Neuron (in vitro differentiated cells): ENCODE measurements at regions not wholly inside any gene's neighbourhood (a gene's known extent, or its start where the extent isn't known, plus 50 kb on each side); places are given as distances from the start of the nearest gene placed in this dataset.

Experiments
- H2AFZ ChIP-seq: one replicate; pipeline ENCODE4 v1.6.1; 2013; ENCODE audit warnings: low read depth, mild to moderate bottlenecking, inconsistent platforms, low read length, moderate library complexity
- H3K27me3 ChIP-seq: one replicate; pipeline ENCODE4 v1.6.1; 2013; ENCODE audit warnings: low read length; ENCODE audit not compliant: insufficient read depth
- H3K36me3 ChIP-seq: one replicate; pipeline ENCODE4 v1.6.1; 2013; ENCODE audit warnings: low read length; ENCODE audit not compliant: insufficient read depth
- H3K4me1 ChIP-seq: one replicate; pipeline ENCODE4 v1.6.1; 2013; ENCODE audit warnings: low read length; ENCODE audit not compliant: insufficient read depth
- H3K4me3 ChIP-seq: 2 replicates; pipeline ENCODE4 v1.5.1; 2013; ENCODE audit warnings: mild to moderate bottlenecking, low read length, moderate library complexity
- H3K9me3 ChIP-seq: one replicate; pipeline ENCODE4 v1.6.1; 2013; ENCODE audit warnings: low read length

DNA sequence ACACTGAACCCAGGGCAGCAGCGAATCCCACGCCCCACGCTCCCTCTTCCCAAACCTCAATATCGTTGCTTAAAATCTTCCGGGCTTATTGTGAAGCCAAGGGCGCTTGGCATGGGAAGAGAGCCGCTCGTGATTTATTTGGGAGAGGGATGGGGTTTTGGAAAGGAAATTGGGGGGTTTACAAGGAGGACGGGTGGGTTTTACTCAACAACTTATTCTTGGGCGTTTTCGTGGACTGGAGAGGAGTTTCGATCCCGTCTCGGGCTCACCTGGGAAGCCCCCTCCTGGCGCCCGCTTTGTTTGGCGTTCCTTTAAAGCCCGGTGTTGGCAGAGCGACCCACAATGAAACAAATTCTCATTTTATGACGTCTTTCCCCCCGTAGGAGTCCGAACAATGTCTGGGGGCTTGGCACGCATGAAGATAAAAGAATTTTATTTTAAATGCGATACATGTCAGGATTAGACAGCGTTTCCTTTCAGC is 135.3 kb downstream of the INSIG2 start:
- Histone ChIP-seq H3K9me3 (no peaks in the 10 kb centered on the region), H3K27me3 (peaks cover 60% of the 10 kb centered on the region), H2AFZ (peak overlapping the region; percentile 79), H3K4me1 (peaks cover 31% of the 10 kb centered on the region), H3K36me3 (no peaks in the 10 kb centered on the region), H3K4me3 (peak overlapping the region; percentile 37)

DNA sequence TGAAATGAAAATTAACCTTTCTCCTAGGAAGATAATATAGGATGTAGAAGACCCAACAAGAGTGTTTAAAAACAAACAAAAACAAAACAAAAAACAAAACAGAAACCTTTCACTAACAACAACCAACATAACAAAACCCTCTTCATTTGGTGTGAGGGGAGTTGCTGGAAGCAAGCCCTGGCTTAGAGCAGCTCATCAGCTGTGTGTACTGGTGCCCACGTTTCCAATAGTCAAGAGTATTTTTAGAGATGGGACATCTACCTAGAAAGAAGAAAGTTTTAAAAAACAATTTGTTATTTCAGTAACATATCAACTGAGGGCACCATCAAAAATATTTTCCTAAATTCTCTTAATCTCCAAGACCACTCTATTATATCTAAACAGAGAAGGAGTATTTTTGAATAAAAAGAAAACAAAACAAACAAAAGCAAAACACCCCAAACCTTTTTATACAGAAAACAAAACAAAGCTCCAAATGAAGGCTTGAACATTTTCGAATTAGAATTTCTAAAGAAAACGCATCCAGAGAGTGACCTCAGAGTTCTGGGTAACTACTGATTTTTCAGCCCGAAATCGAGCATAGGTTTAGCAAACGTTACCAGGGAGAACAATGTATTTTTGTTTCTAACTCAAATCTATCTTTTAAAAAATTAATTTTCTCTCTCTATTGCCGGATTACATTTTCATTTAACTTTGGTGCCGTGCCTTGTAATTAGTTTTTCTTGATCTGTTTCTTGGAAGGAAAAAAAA is 134.6 kb downstream of the INSIG2 start:
- H3K36me3 ChIP-seq: no peaks in the 10 kb centered on the region
- H3K27me3 ChIP-seq: peaks cover 55% of the 10 kb centered on the region
- H3K4me1 ChIP-seq: peaks cover 31% of the 10 kb centered on the region
- no peak overlapping the region for H3K4me3 ChIP-seq
- H3K9me3 ChIP-seq: no peaks in the 10 kb centered on the region
- H2AFZ ChIP-seq: peak overlapping the region; percentile 79

DNA sequence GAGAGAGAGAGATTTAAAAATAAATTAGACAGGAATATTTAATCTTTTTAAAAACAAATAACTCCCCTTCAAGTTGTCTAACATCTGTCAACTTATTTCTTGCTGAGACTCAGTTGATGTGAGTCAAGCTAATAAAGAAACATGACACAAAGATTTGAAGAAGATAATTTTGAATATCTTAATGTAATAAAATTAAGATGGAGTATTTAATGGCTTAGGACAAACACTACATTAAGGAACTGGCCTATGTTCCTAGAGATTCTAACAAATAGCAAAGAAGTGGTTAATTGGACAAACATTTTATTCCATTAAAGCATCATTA is 134.0 kb downstream of the INSIG2 start:
- Histone ChIP-seq H3K36me3 (no peaks in the 10 kb centered on the region), H2AFZ (no peak overlapping the region), H3K4me1 (peaks cover 31% of the 10 kb centered on the region), H3K4me3 (no peak overlapping the region), H3K9me3 (no peaks in the 10 kb centered on the region), H3K27me3 (peaks cover 53% of the 10 kb centered on the region)

DNA sequence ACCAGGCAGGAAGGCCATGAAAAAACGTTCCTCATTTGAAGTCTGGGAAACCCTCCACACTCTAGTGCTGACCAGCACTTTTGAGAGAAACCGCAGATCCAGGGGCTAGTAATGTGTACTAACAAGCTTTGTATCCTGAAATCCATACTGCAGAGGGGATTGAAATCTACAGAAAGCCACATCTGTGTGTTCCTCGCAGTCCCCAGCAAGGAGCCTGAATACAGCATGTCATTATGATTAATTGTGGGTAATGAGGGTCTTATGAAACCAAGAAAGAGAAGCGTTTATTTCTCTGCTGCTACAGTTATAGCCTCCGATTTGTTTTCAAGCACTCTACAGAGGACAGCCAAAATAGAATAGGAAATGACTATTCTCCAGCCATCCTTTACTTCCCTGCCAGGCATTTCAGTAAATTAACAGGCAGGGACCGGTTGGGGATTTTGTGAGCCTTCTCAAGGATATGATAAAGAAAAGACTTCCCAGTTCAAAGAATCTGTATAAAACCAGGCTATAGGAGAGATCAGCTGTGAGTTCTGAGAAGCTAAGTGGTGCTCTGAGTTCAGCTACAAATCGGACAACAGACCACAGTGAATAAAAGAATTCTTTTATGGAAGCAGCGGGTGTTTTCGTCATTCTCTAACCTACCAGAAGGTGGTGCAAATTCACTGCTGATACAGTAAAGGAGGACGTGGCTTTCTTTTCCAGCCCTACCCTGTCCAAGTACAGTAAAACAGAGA is 133.4 kb downstream of the INSIG2 start:
- Histone ChIP-seq H3K27me3 (peaks cover 49% of the 10 kb centered on the region), H2AFZ (no peak overlapping the region), H3K9me3 (no peaks in the 10 kb centered on the region), H3K36me3 (no peaks in the 10 kb centered on the region), H3K4me3 (no peak overlapping the region), H3K4me1 (peaks cover 31% of the 10 kb centered on the region)

DNA sequence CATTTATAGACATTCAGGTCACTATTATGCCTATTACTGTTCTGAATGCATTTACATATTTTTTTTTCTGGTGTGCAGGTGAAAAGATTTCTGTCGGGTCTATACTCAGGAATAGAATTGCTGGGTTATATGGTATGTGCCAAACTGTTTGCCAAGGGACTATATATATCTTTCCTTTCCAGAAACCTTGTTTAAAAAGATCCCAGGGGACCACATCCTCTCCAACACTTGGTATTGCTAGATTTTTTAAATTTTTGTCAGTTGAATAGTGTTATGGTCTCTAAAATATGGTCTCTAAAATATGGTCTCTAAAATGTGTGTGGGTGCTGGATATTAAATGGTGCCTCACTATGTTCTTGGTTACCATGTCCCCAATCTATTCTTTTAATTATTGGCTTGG is 131.3 kb downstream of the INSIG2 start:
- H3K4me3 ChIP-seq: no peak overlapping the region
- H2AFZ ChIP-seq: no peak overlapping the region
- H3K9me3 ChIP-seq: no peaks in the 10 kb centered on the region
- no peaks in the 10 kb centered on the region for H3K36me3 ChIP-seq
- peaks cover 38% of the 10 kb centered on the region for H3K27me3 ChIP-seq
- peaks cover 16% of the 10 kb centered on the region for H3K4me1 ChIP-seq

DNA sequence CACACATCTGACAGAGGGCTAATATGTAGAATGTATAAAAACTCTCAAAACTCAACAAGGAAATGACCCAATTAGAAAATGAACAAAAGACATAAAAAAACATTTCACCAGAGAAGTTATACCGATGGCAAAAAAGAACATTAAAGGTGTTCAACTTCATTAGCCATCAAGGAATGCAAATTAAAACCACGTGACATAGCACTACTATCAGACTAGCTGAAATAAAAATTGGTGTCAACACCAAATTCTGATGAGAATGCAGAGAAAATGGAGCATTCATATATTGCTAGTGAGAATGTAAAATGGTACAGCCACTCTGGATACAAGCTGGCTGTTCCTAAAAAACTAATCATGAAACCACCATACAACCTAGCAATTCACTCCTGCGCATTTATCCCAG is 128.0 kb downstream of the INSIG2 start:
- no peaks in the 10 kb centered on the region for H3K4me1 ChIP-seq
- no peaks in the 10 kb centered on the region for H3K36me3 ChIP-seq
- peaks cover 17% of the 10 kb centered on the region for H3K27me3 ChIP-seq
- no peak overlapping the region for H2AFZ ChIP-seq
- H3K4me3 ChIP-seq: no peak overlapping the region
- H3K9me3 ChIP-seq: no peaks in the 10 kb centered on the region

DNA sequence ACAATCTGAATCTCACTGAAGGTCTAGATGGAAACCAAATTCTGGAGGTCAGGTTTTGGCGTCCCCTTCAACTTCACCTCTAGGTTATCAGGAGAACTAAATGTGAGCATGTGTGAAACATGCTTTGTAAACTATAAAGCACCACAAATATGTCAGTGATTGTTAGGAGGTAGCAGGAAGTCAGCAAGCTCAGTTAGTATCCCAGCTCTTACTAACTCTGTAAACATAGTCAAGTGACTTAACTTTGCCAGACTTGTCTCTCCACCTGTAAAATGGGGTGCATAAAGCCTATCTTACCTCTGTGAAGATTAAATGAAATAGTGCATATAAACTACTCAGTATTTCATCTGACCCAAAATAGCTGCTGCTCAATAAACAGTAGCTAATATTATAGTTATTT is 121.5 kb downstream of the INSIG2 start:
- Histone ChIP-seq H3K4me1 (no peaks in the 10 kb centered on the region), H3K9me3 (no peaks in the 10 kb centered on the region), H3K36me3 (no peaks in the 10 kb centered on the region), H3K4me3 (no peak overlapping the region), H3K27me3 (peaks cover 24% of the 10 kb centered on the region), H2AFZ (no peak overlapping the region)

DNA sequence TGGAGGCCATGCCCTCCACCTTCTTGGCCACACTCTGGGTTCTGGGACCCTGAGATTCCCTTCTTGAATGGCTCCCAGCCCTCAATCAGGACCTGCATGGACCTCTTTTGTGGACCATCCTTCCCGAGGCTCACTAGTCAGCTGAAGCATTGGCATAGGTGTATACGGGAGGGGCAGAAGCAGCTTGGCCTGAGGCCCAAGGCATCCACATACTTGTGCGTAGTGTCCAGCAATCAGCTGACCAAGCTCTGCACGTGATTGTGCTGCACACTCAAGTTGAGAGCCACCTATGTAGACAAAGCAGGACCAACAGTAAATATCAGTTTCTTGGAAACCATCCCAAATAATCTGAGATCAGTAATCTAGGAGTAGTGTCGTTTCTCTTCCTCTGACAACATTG is 119.6 kb downstream of the INSIG2 start:
- Histone ChIP-seq H3K27me3 (peaks cover 24% of the 10 kb centered on the region), H3K4me3 (no peak overlapping the region), H2AFZ (no peak overlapping the region), H3K4me1 (no peaks in the 10 kb centered on the region), H3K9me3 (no peaks in the 10 kb centered on the region), H3K36me3 (no peaks in the 10 kb centered on the region)

DNA sequence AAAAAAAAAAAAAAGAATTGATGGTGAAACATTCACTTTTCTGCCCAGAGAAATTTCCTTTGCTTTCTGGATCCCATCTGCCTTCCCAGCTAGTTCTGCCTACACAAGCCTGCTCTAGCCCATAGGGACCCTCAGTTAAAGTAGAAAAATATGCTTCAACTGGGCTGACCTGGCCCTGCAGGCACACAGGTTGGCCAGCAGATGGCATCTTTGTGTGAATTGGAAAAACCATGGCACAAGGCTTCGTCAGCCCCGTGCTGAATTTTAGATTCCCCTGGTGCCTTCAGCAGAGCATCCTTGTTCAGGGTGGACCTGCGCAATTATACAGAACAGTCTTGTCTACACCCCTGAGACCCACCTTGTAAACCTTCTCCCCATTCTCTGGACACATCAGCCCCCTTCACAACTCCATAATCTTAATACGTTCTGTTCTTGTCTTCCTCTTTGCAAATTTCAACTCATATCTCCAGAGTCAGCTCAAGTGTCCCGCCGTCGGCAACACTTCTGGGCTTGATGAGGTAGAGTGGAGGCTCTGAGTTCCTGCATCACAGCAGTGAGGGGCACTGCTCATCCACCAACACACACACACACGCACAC is 114.5 kb downstream of the INSIG2 start:
- H3K4me3 ChIP-seq: no peak overlapping the region
- H3K4me1 ChIP-seq: no peaks in the 10 kb centered on the region
- H3K27me3 ChIP-seq: peaks cover 14% of the 10 kb centered on the region
- no peaks in the 10 kb centered on the region for H3K9me3 ChIP-seq
- H2AFZ ChIP-seq: no peak overlapping the region
- H3K36me3 ChIP-seq: no peaks in the 10 kb centered on the region

DNA sequence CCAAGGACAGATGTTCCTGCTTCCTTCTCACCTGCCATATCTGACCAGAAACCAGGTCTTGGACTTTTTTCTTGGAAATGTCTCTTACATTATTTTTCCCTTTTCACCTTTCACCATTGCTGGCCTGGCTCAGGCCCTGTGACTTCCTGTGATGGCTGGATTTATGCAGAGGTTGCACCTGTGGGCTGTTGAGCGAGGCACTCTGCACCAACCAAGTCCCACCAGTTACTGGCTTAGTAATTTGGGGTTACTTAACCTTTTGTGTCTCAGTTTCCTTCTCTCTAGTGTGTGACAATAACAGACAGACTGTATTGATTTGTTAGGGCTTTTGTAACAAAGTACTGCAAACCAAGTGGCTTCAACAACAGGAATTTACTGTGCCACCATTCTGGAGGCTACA is 110.0 kb downstream of the INSIG2 start:
- no peaks in the 10 kb centered on the region for H3K9me3 ChIP-seq
- H3K27me3 ChIP-seq: peaks cover 11% of the 10 kb centered on the region
- H3K4me3 ChIP-seq: no peak overlapping the region
- no peaks in the 10 kb centered on the region for H3K36me3 ChIP-seq
- no peaks in the 10 kb centered on the region for H3K4me1 ChIP-seq
- H2AFZ ChIP-seq: no peak overlapping the region

DNA sequence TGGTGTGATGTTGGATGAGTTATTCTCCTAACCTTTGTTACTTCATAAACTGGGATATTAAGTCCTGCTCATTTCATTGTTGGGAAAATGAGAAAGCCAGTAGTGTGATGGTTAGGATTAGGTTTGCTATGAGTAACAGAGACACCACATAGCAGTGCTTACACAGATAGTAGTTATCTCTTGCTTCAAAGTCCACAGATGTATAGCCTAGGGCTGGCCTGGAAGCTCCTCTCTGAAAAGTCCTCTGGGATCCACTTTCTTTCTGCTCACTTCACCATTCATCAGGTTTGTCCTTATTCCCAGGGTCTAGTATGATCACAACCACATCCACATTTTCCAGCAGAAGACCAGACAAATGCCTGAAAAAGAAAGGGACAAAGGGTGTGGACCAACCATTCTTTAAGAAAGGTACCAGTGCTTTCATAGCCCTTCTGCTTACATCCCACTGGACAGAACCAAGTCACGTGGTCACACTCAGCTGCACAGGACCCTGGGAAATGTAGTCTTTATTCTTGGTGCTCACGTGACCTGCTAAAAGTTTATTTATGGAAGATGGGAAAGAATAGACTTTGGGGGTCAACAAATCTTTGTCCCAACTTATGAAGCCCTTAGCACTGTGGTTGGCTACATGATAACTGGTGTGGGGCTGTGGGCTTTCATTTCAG is 108.9 kb downstream of the INSIG2 start:
- Histone ChIP-seq H3K4me3 (no peak overlapping the region), H2AFZ (no peak overlapping the region), H3K27me3 (peaks cover 15% of the 10 kb centered on the region), H3K36me3 (no peaks in the 10 kb centered on the region), H3K4me1 (no peaks in the 10 kb centered on the region), H3K9me3 (no peaks in the 10 kb centered on the region)

DNA sequence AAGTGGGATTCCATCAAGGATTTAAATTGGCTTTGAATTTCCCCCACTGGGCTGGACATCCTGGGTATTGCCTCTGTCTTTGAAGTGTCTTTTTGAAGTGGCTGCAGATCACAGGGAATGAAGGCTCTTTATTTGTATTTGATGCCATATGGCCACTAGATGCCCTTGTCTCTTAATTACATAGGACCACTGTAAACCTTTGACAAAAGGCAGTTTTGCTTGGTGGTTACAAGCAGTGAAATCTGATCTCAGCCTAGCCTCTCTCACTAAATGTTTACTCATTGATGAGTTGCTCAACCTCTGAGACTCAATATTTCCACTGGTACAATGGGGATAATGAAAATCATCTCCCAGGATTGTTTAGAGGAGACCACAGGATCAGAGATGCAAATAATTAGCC is 102.2 kb downstream of the INSIG2 start:
- H3K9me3 ChIP-seq: no peaks in the 10 kb centered on the region
- H3K4me1 ChIP-seq: no peaks in the 10 kb centered on the region
- no peak overlapping the region for H2AFZ ChIP-seq
- no peak overlapping the region for H3K4me3 ChIP-seq
- H3K36me3 ChIP-seq: no peaks in the 10 kb centered on the region
- peaks cover 13% of the 10 kb centered on the region for H3K27me3 ChIP-seq

DNA sequence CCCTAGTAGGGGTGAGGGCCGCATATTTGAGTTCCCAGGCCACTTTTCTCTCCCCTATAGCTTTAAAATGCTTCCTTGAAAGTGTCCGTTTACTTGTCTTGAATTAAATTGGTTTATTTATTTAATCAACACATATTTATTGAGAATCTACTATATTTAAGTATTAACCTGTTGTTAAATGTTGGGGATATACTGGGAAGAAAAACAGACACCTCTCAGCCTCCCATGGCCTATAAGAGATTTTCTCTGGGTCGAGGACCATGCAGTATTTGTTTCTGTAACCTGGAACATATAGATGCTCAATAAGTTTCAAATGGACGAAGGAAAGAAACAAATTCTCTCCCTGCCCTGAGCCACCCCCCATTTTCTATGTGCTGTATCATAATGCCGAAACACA is 98.6 kb downstream of the INSIG2 start:
- peaks cover 5% of the 10 kb centered on the region for H3K27me3 ChIP-seq
- H3K4me1 ChIP-seq: peaks cover 3% of the 10 kb centered on the region
- no peak overlapping the region for H3K4me3 ChIP-seq

More for the DNA sequence above, 98.6 kb downstream of the INSIG2 start:
- peak overlapping the region; percentile 75 for H2AFZ ChIP-seq
- H3K9me3 ChIP-seq: no peaks in the 10 kb centered on the region
- H3K36me3 ChIP-seq: no peaks in the 10 kb centered on the region
